ENCODE measurements at regions not wholly inside any gene's neighbourhood (a gene's known extent, or its start where the extent isn't known, plus 50 kb on each side); places are given as distances from the start of the nearest gene placed in this dataset.

GRCh38 chr1:201614262-201615015 is 75.5 kb downstream of the NAV1 start:
- no peak for TF ChIP-seq ZFP30 (CRISPR knock-in tag; IDR thresholded peaks at IDR 0.05)
- no peak for TF ChIP-seq PATZ1 (CRISPR knock-in tag; IDR thresholded peaks at IDR 0.05; ENCODE audit: borderline replicate concordance)
- TF ChIP-seq GLIS3 (CRISPR knock-in tag; IDR thresholded peaks at IDR 0.05) = no peak
